NCI-H345 treated with DMSO at 0.1 percent for 48 hours (cell line): ENCODE measurements at regions not wholly inside any gene's neighbourhood (a gene's known extent, or its start where the extent isn't known, plus 50 kb on each side); places are given as distances from the start of the nearest gene placed in this dataset.
"Not testable (repeated sequence)": the region's sequence is repeated elsewhere in the genome, so short reads cannot be mapped to it uniquely, and the experiment has no call there.

Experiments
- DNase-seq: peaks from one replicate; lab custom pipeline; 2025; ENCODE audit not compliant: unreplicated experiment; lab: John Stamatoyannopoulos, UW

- DNase-seq, result no peak
Measured at GRCh38 chr4:188650516-188650915, 511.3 kb downstream of the TRIML1 start.

- no peak for DNase-seq
Measured at GRCh38 chr4:188657365-188657764, 518.1 kb downstream of the TRIML1 start.

GRCh38 chr4:188658958-188659522 is 519.8 kb downstream of the TRIML1 start:
- DNase-seq, result no peak

GRCh38 chr4:188660796-188661195 is 521.6 kb downstream of the TRIML1 start:
- DNase-seq, result no peak

GRCh38 chr4:188661502-188661901 is 522.3 kb downstream of the TRIML1 start:
- DNase-seq, result no peak

- DNase-seq, result no peak
Measured at GRCh38 chr4:188663369-188663768, 524.1 kb downstream of the TRIML1 start.

- DNase-seq, result no peak
Measured at GRCh38 chr4:188665491-188666457, 526.5 kb downstream of the TRIML1 start.

- not testable (repeated sequence) for DNase-seq
Measured at GRCh38 chr4:188678691-188679090, 539.5 kb downstream of the TRIML1 start.

GRCh38 chr4:188680004-188680666 is 540.9 kb downstream of the TRIML1 start:
- DNase-seq, result no peak

- no peak for DNase-seq
Measured at GRCh38 chr4:188680667-188681063, 541.4 kb downstream of the TRIML1 start.

GRCh38 chr4:188682321-188682720 is 543.1 kb downstream of the TRIML1 start:
- no peak for DNase-seq

- DNase-seq, result no peak
Measured at GRCh38 chr4:188683571-188683970, 544.3 kb downstream of the TRIML1 start.

GRCh38 chr4:188688956-188689355 is 549.7 kb downstream of the TRIML1 start:
- DNase-seq, result no peak

GRCh38 chr4:188691811-188692210 is 552.6 kb downstream of the TRIML1 start:
- DNase-seq, result no peak

- no peak for DNase-seq
Measured at GRCh38 chr4:188695261-188695660, 556.0 kb downstream of the TRIML1 start.

GRCh38 chr4:188697243-188697642 is 558.0 kb downstream of the TRIML1 start:
- no peak for DNase-seq

GRCh38 chr4:188701952-188702351 is 562.7 kb downstream of the TRIML1 start:
- DNase-seq, result no peak

GRCh38 chr4:188704288-188704687 is 565.0 kb downstream of the TRIML1 start:
- DNase-seq, result no peak

GRCh38 chr4:188707036-188707435 is 567.8 kb downstream of the TRIML1 start:
- DNase-seq, result no peak

- DNase-seq, result no peak
Measured at GRCh38 chr4:188714501-188714900, 575.3 kb downstream of the TRIML1 start.

- DNase-seq, result no peak
Measured at GRCh38 chr4:188714907-188715306, 575.7 kb downstream of the TRIML1 start.

GRCh38 chr4:188717661-188718060 is 578.4 kb downstream of the TRIML1 start:
- DNase-seq, result no peak
